HepG2 (cell line): ENCODE measurements at regions not wholly inside any gene's neighbourhood (a gene's known extent, or its start where the extent isn't known, plus 50 kb on each side); places are given as distances from the start of the nearest gene placed in this dataset.

Source experiments
- ATAC-seq: fragments of 200-7000 bp; cut with Tn5 transposase; 3 replicates; pipeline ENCODE4 v1.9.1; 2020; ENCODE audit warnings: mild to moderate bottlenecking, moderate library complexity
- BruUV-seq: library from RNA; stranded (reverse); fragments of 400-500 nt; replicated peaks from 2 replicates; lab custom pipeline; 2021; lab: Mats Ljungman, UMichigan
- CTCF ChIA-PET: fragments of 300-600 bp; formaldehyde crosslinking; extraction: SDS; loops from one replicate; lab custom pipeline; 2021; ENCODE audit warnings: low total read pairs, inconsistent platforms, low intra/inter-chr PET ratio; lab: Yijun Ruan, JAX
- POLR2A ChIA-PET: fragments of 350-600 bp; sonication (Branson Sonifier 250); formaldehyde crosslinking; loops from one replicate; lab custom pipeline; 2020; ENCODE audit warnings: antibody characterized with exemption, inconsistent platforms; lab: Yijun Ruan, JAX
- DNase-seq: peaks from one replicate; pipeline ENCODE4 v3.0.0-alpha.2; 2015; ENCODE audit warnings: low spot score
- FAIRE-seq: peaks from 3 replicates; lab custom pipeline; 2011; peaks lifted over from hg19 to GRCh38; lab: Jason Lieb, UNC
- H2AFZ ChIP-seq: one replicate; pipeline ENCODE4 v1.6.1; 2011; ENCODE audit warnings: low read length, inconsistent platforms
- H3K27ac ChIP-seq: fragments of 300-600 bp; 3 replicates; pipeline ENCODE4 v1.8.0; 2011; ENCODE audit warnings: mixed run types, mild to moderate bottlenecking, mixed read lengths, low read length, inconsistent platforms; ENCODE audit not compliant: insufficient read depth; ENCODE audit errors: extremely low read length
- H3K27me3 ChIP-seq, 2 experiments: fragments of 200-600 bp in 1 of 2; 2 replicates in 1 of 2; 3 replicates in 1 of 2; pipeline versions ENCODE4 v1.6.0 to v1.8.0; 2011; ENCODE audit warnings: low read length in 2 of 2, mild to moderate bottlenecking in 2 of 2, moderate library complexity in 2 of 2, inconsistent platforms in 1 of 2; ENCODE audit not compliant: insufficient read depth in 2 of 2, control insufficient read depth in 1 of 2
- H3K36me3 ChIP-seq, 2 experiments: fragments of 200-600 bp in 1 of 2; replicated peaks in 1 of 2; 2 replicates in 1 of 2; 3 replicates in 1 of 2; pipeline versions ENCODE4 v1.5.1 to v1.8.0; 2011; ENCODE audit warnings: low read length in 2 of 2, inconsistent platforms in 1 of 2; ENCODE audit not compliant: insufficient read depth in 2 of 2, control insufficient read depth in 1 of 2
- H3K4me1 ChIP-seq: 2 replicates; pipeline ENCODE4 v1.5.1; 2012; ENCODE audit warnings: low read length, inconsistent platforms; ENCODE audit not compliant: insufficient read depth
- H3K4me2 ChIP-seq: 2 replicates; pipeline ENCODE4 v1.6.0; 2011; ENCODE audit warnings: low read depth, low read length, inconsistent platforms
- H3K4me3 ChIP-seq, 3 experiments: fragments of 200-600 bp in 1 of 3; sonication (generic), shearing (Covaris generic) in 1 of 3; replicated peaks in 1 of 3; 2 replicates each; pipeline ENCODE4 v1.5.1; 2011 to 2016; ENCODE audit warnings: low read length in 3 of 3, inconsistent platforms in 2 of 3, low read depth in 2 of 3, mild to moderate bottlenecking in 2 of 3, control low read depth in 1 of 3, mixed read lengths in 1 of 3; ENCODE audit not compliant: insufficient read depth in 1 of 3
- H3K79me2 ChIP-seq: one replicate; pipeline ENCODE4 v1.6.1; 2011; ENCODE audit warnings: low read length, inconsistent platforms; ENCODE audit not compliant: insufficient read depth
- H3K9ac ChIP-seq: 2 replicates; pipeline ENCODE4 v1.6.0; 2011; ENCODE audit warnings: mild to moderate bottlenecking, low read depth, low read length, inconsistent platforms; ENCODE audit not compliant: insufficient read depth
- H3K9me3 ChIP-seq: 2 replicates; pipeline ENCODE4 v1.5.1; 2012; ENCODE audit warnings: mild to moderate bottlenecking, low read length
- H4K20me1 ChIP-seq: 2 replicates; pipeline ENCODE4 v1.6.0; 2011; ENCODE audit warnings: inconsistent platforms, mild to moderate bottlenecking, low read length, moderate library complexity; ENCODE audit not compliant: insufficient read depth
- GMEB2 ChIP-seq: IDR thresholded peaks from 2 replicates; pipeline ENCODE4 v1.6.1; 2016; ENCODE audit warnings: missing biosample characterization, missing genetic modification reagents, low read depth
- HNRNPH1 ChIP-seq: fragments of 200-400 bp; formaldehyde crosslinking; optimal IDR thresholded peaks from 2 replicates; pipeline ENCODE3; 2017; ENCODE audit warnings: mild to moderate bottlenecking, low read depth, low read length
- MTF2 ChIP-seq: sonication (generic); formaldehyde crosslinking; IDR thresholded peaks from 2 replicates; pipeline ENCODE4 v1.5.0; 2020; ENCODE audit warnings: missing genetic modification reagents, borderline replicate concordance
- TAF15 ChIP-seq: fragments of 200-400 bp; formaldehyde crosslinking; IDR thresholded peaks from one replicate; pipeline ENCODE4 v1.6.1; 2018; ENCODE audit warnings: mild to moderate bottlenecking, low read depth, low read length; ENCODE audit not compliant: poor library complexity, severe bottlenecking
- THRA ChIP-seq: sonication (generic); formaldehyde crosslinking; IDR thresholded peaks from 2 replicates; pipeline ENCODE4 v1.4.0; 2020; ENCODE audit warnings: missing genetic modification reagents, borderline replicate concordance
- ZMYM2 ChIP-seq: sonication (generic); formaldehyde crosslinking; IDR thresholded peaks from 2 replicates; pipeline ENCODE4 v1.8.0; 2022; ENCODE audit warnings: mild to moderate bottlenecking, missing genetic modification reagents
- ZNF362 ChIP-seq: sonication (generic); formaldehyde crosslinking; IDR thresholded peaks from 2 replicates; pipeline ENCODE4 v1.4.0; 2020; ENCODE audit warnings: missing genetic modification reagents, mild to moderate bottlenecking, borderline replicate concordance
- ZNF737 ChIP-seq: sonication (generic); formaldehyde crosslinking; IDR thresholded peaks from 2 replicates; pipeline ENCODE4 v1.5.0; 2020; ENCODE audit warnings: missing genetic modification reagents, mild to moderate bottlenecking, borderline replicate concordance
- ZNF773 ChIP-seq: sonication (generic); formaldehyde crosslinking; IDR thresholded peaks from 2 replicates; pipeline ENCODE4 v1.4.0; 2020; ENCODE audit warnings: missing genetic modification reagents, borderline replicate concordance
- WGBS: methylation state at CpG from one replicate; pipeline ENCODE4 v1.1.6; 2017; ENCODE audit warnings: low lambda C conversion rate; 5-methylcytosine and 5-hydroxymethylcytosine counted together
- in situ Hi-C: cut with HindIII; loops from 2 replicates; pipeline ENCODE4 v1.10.0; 2017; ENCODE audit warnings: low pct_unique_long_range_greater_than_20kb; ENCODE audit not compliant: extremely low pct_ligation_motif_present
- intact Hi-C: fragments of 100-400 bp; cut with micrococcal nuclease; formaldehyde crosslinking; loops from one replicate; pipeline ENCODE4 v1.10.0; 2022; ENCODE audit not compliant: unreplicated experiment
- TF ChIP-seq, protein P1 (sequence below): sonication (generic); formaldehyde crosslinking; IDR thresholded peaks from 2 replicates; pipeline ENCODE4 v1.5.0; 2020; ENCODE audit warnings: mild to moderate bottlenecking, missing genetic modification reagents, borderline replicate concordance
- TF ChIP-seq, protein P2 (sequence below): sonication (generic); formaldehyde crosslinking; IDR thresholded peaks from 2 replicates; pipeline ENCODE4 v1.4.0; 2020; ENCODE audit warnings: missing genetic modification reagents; ENCODE audit errors: not compliant biosample characterization

DNA sequence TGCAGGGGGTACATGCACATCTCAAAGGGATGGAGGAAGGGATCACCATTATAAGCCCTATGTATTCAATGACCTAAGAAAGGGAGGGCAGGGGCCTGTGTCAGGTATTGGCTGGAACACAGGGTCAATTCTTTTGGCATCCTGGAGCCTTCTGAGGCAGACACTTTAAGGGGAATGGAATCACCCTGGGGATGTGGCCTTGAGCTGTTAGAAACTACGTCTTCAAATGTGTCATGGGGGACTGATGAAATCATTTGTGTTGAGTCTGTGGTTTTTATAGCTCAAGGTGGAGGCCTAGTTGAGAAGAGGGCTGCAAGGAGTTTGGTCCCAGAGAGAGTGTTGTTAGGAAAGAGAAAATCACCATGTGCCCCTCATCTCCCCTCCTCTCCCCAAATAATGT is 206.1 kb upstream of the CELF2 start:
- no peak overlapping the region for H3K4me2 ChIP-seq
- intact Hi-C loops, result no loop called here
- no peak overlapping the region for H3K27ac ChIP-seq
- in situ Hi-C loops, result no loop called here
- no peak overlapping the region for H2AFZ ChIP-seq
- no peaks in the 10 kb centered on the region for H3K79me2 ChIP-seq
- DNase-seq, result no peak
- H3K27me3 ChIP-seq, result no peaks in the 10 kb centered on the region
- H3K4me1 ChIP-seq, result no peaks in the 10 kb centered on the region
- 9% methylated on average over 1 of the region's 1 CpG for WGBS
- H3K9ac ChIP-seq, result no peak overlapping the region
- no peak overlapping the region for H3K4me3 ChIP-seq
- no peaks in the 10 kb centered on the region for H3K36me3 ChIP-seq
- no peaks in the 10 kb centered on the region for H4K20me1 ChIP-seq
- peaks cover 19% of the 10 kb centered on the region for H3K9me3 ChIP-seq
- ATAC-seq, result no peak
- no peak for FAIRE-seq
- ChIA-PET CTCF (no interaction called here), POLR2A (no interaction called here)
- BruUV-seq, result no TSS peak
- TF ChIP-seq, protein P1, sequence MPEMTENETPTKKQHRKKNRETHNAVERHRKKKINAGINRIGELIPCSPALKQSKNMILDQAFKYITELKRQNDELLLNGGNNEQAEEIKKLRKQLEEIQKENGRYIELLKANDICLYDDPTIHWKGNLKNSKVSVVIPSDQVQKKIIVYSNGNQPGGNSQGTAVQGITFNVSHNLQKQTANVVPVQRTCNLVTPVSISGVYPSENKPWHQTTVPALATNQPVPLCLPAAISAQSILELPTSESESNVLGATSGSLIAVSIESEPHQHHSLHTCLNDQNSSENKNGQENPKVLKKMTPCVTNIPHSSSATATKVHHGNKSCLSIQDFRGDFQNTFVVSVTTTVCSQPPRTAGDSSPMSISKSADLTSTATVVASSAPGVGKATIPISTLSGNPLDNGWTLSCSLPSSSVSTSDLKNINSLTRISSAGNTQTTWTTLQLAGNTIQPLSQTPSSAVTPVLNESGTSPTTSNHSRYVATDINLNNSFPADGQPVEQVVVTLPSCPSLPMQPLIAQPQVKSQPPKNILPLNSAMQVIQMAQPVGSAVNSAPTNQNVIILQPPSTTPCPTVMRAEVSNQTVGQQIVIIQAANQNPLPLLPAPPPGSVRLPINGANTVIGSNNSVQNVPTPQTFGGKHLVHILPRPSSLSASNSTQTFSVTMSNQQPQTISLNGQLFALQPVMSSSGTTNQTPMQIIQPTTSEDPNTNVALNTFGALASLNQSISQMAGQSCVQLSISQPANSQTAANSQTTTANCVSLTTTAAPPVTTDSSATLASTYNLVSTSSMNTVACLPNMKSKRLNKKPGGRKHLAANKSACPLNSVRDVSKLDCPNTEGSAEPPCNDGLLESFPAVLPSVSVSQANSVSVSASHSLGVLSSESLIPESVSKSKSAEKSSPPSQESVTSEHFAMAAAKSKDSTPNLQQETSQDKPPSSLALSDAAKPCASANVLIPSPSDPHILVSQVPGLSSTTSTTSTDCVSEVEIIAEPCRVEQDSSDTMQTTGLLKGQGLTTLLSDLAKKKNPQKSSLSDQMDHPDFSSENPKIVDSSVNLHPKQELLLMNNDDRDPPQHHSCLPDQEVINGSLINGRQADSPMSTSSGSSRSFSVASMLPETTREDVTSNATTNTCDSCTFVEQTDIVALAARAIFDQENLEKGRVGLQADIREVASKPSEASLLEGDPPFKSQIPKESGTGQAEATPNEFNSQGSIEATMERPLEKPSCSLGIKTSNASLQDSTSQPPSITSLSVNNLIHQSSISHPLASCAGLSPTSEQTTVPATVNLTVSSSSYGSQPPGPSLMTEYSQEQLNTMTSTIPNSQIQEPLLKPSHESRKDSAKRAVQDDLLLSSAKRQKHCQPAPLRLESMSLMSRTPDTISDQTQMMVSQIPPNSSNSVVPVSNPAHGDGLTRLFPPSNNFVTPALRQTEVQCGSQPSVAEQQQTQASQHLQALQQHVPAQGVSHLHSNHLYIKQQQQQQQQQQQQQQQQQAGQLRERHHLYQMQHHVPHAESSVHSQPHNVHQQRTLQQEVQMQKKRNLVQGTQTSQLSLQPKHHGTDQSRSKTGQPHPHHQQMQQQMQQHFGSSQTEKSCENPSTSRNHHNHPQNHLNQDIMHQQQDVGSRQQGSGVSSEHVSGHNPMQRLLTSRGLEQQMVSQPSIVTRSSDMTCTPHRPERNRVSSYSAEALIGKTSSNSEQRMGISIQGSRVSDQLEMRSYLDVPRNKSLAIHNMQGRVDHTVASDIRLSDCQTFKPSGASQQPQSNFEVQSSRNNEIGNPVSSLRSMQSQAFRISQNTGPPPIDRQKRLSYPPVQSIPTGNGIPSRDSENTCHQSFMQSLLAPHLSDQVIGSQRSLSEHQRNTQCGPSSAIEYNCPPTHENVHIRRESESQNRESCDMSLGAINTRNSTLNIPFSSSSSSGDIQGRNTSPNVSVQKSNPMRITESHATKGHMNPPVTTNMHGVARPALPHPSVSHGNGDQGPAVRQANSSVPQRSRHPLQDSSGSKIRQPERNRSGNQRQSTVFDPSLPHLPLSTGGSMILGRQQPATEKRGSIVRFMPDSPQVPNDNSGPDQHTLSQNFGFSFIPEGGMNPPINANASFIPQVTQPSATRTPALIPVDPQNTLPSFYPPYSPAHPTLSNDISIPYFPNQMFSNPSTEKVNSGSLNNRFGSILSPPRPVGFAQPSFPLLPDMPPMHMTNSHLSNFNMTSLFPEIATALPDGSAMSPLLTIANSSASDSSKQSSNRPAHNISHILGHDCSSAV (CRISPR knock-in tag), result no peak
- TF ChIP-seq MTF2 (CRISPR knock-in tag) (no peak), GMEB2 (CRISPR knock-in tag) (no peak), TAF15 (no peak), ZMYM2 (CRISPR knock-in tag) (no peak), THRA (no peak), HNRNPH1 (no peak), ZNF362 (no peak), ZNF773 (CRISPR knock-in tag) (no peak), ZNF737 (CRISPR knock-in tag) (no peak)
- TF ChIP-seq, protein P2, sequence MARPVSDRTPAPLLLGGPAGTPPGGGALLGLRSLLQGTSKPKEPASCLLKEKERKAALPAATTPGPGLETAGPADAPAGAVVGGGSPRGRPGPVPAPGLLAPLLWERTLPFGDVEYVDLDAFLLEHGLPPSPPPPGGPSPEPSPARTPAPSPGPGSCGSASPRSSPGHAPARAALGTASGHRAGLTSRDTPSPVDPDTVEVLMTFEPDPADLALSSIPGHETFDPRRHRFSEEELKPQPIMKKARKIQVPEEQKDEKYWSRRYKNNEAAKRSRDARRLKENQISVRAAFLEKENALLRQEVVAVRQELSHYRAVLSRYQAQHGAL, result no peak
